ENCODE measurements at regions not wholly inside any gene's neighbourhood (a gene's known extent, or its start where the extent isn't known, plus 50 kb on each side); places are given as distances from the start of the nearest gene placed in this dataset.

DNA sequence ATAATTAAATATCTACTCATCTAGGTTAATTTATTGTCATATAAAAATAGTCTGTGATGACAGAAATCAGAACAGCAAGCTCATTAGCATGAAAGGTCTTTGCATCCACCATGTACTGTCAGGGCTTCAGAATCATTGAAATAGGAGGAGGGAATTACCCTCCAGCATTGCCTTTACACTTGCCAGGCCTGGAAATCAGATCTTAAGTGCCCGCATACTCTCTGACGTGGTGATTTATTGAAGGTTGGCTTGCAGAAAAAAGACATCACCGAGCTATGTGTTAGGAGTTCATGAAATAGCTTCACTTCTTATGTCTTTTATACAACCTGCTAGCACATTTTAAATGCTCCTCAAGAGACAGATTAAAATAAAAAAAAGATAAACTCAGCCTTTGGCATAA, 661.7 kb upstream of the SLITRK1 start:
- Histone ChIP-seq H3K9ac (ENCODE audit: low read length) (no peak overlapping the region), H3K27me3 (ENCODE audit: low read depth, low read length) (no peaks in the 10 kb centered on the region), H3K4me3 (ENCODE audit: low read length) (no peak overlapping the region), H4K20me1 (ENCODE audit: insufficient read depth, low read length) (no peaks in the 10 kb centered on the region), H3K36me3 (replicated peaks; ENCODE audit: low read depth, low read length) (no peaks in the 10 kb centered on the region), H3K27ac (ENCODE audit: low read length) (no peak overlapping the region), H3K4me2 (ENCODE audit: low read length) (no peak overlapping the region), H3K79me2 (ENCODE audit: low read length) (no peaks in the 10 kb centered on the region), H3K4me1 (ENCODE audit: low read length) (no peaks in the 10 kb centered on the region), H3K9me3 (ENCODE audit: insufficient read depth, low read length) (no peaks in the 10 kb centered on the region), H2AFZ (ENCODE audit: low read depth, low read length) (no peak overlapping the region)
- TF ChIP-seq CTCF (IDR thresholded peaks at IDR 0.05; ENCODE audit: low read depth, low read length) (no peak), EZH2phosphoT487 (IDR thresholded peaks at IDR 0.05; ENCODE audit: low read depth) (no peak)

DNA sequence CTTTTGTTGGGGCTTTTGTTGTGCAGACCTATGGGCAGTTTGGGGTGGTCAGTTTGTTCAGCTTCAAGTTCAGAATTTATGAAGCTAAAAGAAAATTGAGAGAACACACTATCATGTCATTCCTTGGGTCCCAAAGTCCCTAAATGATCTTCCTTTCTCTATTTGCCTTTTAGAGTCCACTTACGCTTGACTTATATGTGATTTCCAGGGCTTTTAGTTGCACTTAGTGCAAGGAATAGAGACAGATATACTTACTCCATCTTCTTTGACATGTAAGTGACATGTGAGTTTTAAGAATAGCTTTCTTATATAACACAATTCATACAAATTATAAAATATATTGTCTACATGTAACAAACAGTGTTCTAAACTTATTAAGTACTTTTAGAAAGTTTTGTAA, 660.1 kb upstream of the SLITRK1 start:
- no peaks in the 10 kb centered on the region for H4K20me1 ChIP-seq (ENCODE audit: insufficient read depth, low read length)
- no peaks in the 10 kb centered on the region for H3K9me3 ChIP-seq (ENCODE audit: insufficient read depth, low read length)
- TF ChIP-seq EZH2phosphoT487 (IDR thresholded peaks at IDR 0.05; ENCODE audit: low read depth) (no peak), CTCF (IDR thresholded peaks at IDR 0.05; ENCODE audit: low read depth, low read length) (no peak)
- H3K36me3 ChIP-seq (replicated peaks; ENCODE audit: low read depth, low read length): no peaks in the 10 kb centered on the region
- no peak overlapping the region for H3K4me3 ChIP-seq (ENCODE audit: low read length)
- no peak overlapping the region for H3K27ac ChIP-seq (ENCODE audit: low read length)
- H3K9ac ChIP-seq (ENCODE audit: low read length): no peak overlapping the region
- H2AFZ ChIP-seq (ENCODE audit: low read depth, low read length): no peak overlapping the region
- H3K79me2 ChIP-seq (ENCODE audit: low read length): no peaks in the 10 kb centered on the region
- H3K4me2 ChIP-seq (ENCODE audit: low read length): no peak overlapping the region
- H3K27me3 ChIP-seq (ENCODE audit: low read depth, low read length): no peaks in the 10 kb centered on the region
- no peaks in the 10 kb centered on the region for H3K4me1 ChIP-seq (ENCODE audit: low read length)

DNA sequence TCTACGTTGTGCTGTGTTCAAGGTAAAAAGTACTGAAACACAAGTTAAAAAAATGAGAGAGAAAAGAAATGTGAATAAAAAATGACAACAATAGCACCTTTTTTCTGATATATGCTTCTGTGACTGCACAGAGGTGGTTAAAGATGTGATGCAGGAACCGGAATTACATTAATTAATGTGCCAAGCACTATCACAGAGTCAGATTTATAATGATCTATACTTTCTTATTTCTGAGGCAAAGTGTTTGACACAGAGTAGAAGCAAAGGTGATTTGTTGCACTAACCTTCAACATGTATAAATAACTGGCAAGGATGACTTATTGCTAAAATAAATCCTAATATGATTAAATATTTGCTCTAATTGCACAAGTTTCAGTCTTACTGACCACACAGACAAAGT, 654.6 kb upstream of the SLITRK1 start:
- H3K27ac ChIP-seq (ENCODE audit: low read length): no peak overlapping the region
- no peaks in the 10 kb centered on the region for H3K79me2 ChIP-seq (ENCODE audit: low read length)
- H3K9ac ChIP-seq (ENCODE audit: low read length): no peak overlapping the region
- TF ChIP-seq CTCF (IDR thresholded peaks at IDR 0.05; ENCODE audit: low read depth, low read length) (no peak), EZH2phosphoT487 (IDR thresholded peaks at IDR 0.05; ENCODE audit: low read depth) (no peak)
- no peaks in the 10 kb centered on the region for H4K20me1 ChIP-seq (ENCODE audit: insufficient read depth, low read length)
- H3K9me3 ChIP-seq (ENCODE audit: insufficient read depth, low read length): no peaks in the 10 kb centered on the region
- H3K27me3 ChIP-seq (ENCODE audit: low read depth, low read length): no peaks in the 10 kb centered on the region
- no peaks in the 10 kb centered on the region for H3K4me1 ChIP-seq (ENCODE audit: low read length)
- no peaks in the 10 kb centered on the region for H3K36me3 ChIP-seq (replicated peaks; ENCODE audit: low read depth, low read length)
- no peak overlapping the region for H3K4me2 ChIP-seq (ENCODE audit: low read length)
- H2AFZ ChIP-seq (ENCODE audit: low read depth, low read length): no peak overlapping the region
- H3K4me3 ChIP-seq (ENCODE audit: low read length): no peak overlapping the region

DNA sequence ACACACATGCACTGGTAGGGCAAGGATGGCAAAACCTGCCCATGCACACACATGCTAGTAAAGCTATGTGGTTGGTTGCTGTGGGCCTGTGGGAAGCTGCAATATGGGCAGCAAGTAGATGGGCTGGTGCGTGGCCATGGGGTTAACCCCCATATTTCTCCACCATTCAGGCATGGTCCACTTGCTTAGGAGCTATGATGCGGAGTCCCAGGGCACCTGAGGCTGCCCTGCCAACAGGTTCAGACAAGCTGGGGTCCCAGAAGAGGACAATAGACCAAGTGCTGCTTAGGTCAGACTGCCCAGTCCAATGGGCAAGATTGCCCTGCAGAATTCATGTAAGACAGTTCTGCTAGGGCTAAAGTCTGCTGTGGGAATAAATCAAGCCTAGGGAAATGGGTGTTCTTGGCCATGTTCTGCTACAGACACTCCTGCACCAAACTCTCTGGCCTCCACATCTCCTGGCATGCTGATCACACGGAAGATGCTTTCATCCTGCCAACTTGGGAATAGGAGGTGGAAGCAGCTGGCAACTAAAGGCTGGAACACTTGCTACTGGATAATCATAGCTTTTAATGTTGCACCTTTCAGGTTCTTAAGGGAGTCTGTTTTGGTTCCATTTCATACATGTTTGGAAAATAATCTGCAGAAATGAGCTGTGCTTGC, 646.3 kb upstream of the SLITRK1 start:
- TF ChIP-seq EZH2phosphoT487 (IDR thresholded peaks at IDR 0.05; ENCODE audit: low read depth) (no peak), CTCF (IDR thresholded peaks at IDR 0.05; ENCODE audit: low read depth, low read length) (no peak)
- Histone ChIP-seq H2AFZ (ENCODE audit: low read depth, low read length) (no peak overlapping the region), H3K79me2 (ENCODE audit: low read length) (no peaks in the 10 kb centered on the region)

More for the DNA sequence above, 646.3 kb upstream of the SLITRK1 start:
- Histone ChIP-seq H3K36me3 (replicated peaks; ENCODE audit: low read depth, low read length) (no peaks in the 10 kb centered on the region), H3K27ac (ENCODE audit: low read length) (no peak overlapping the region), H3K9ac (ENCODE audit: low read length) (no peak overlapping the region), H3K4me1 (ENCODE audit: low read length) (no peaks in the 10 kb centered on the region), H3K4me2 (ENCODE audit: low read length) (no peak overlapping the region), H3K4me3 (ENCODE audit: low read length) (no peak overlapping the region), H3K9me3 (ENCODE audit: insufficient read depth, low read length) (no peaks in the 10 kb centered on the region), H3K27me3 (ENCODE audit: low read depth, low read length) (no peaks in the 10 kb centered on the region), H4K20me1 (ENCODE audit: insufficient read depth, low read length) (no peaks in the 10 kb centered on the region)
